ENCODE measurements at regions not wholly inside any gene's neighbourhood (a gene's known extent, or its start where the extent isn't known, plus 50 kb on each side); places are given as distances from the start of the nearest gene placed in this dataset.

GRCh38 chr12:132406493-132407450 is 77.4 kb upstream of the GALNT9 start:
- DNase-seq: no peak

DNA sequence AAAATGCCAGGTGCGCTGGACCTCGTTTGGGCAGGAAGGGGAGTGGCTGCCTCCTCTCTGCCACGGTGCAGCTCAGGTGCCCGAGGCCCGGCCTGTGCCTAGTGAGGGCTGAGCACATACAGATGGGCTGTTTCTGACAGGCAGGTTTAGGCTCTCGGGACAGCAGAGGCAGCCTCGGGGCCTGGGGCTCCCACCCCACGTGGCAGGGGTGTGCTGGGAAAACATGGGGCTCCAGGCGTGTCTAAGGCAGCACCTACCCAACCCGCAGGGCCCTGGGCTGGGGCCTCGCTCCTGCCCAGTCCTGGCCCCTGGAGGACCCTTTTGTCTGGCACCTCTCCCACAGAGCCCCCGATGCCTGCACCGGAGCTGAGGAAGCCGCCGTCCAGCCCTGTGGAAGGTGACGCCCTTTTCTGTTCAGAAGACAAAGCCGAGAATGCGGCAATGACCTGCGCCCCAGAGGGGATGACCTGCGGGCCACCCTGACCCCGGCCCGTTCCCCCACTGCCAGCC is 76.4 kb upstream of the GALNT9 start:
- no peak for DNase-seq

DNA sequence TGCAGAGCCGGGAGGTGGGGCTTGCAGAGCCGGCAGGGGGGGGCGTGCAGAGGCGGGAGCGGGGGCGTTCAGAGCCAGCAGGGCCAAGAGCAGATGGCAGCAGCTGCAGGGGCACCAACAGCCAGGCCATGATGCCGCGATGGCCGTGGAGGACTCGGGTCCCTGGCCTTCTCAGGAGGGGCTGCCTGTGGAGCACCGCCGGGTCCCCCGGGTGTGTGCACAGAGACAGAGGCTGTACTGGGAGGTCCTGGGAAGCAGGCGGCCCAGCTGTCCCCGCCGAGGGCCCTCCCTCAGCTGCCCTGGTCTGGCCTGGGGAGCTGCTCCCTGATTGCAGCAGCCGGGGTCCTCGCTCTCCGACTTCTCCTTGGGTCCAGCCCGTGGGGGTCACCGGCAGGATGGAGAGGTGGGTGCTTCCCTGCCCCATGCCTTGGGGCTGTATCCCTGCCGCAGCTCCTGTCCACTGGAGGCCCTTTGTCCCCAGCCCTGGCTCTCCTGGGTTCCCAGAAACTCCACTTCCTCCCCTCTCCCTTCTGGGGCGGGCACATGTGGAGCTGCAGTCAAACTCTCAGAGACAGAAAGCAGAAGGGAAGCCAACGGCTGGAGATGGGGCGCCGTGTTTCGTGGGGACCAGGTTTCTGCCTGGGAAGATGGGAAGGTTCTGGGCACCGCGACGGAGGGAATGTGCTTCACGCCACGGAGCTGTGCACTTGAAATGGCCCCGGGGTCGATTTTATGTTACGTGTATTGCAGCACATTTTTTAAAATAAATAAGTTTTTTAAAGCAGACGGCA is 75.8 kb upstream of the GALNT9 start:
- DNase-seq: no peak

DNA sequence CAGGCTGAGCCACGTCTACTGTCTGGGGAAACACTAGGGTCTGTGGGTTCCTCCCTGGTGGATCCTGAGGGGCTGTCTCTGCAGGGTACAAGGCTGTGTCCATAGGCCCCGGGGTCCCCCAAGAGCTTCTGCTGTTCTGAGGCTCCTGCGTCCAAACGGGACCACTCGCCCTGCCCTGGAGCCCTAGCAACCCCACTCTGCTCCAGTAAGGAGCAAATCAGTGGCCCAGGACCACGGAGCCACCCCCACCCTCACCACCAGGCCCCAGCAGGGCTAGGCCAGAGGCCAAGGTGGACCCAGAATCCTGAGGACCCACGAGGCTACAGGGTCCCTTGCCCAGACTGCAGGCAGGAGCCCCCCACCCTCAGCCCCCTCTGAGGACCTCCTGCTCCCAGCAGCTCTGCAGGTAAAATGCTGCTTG is 75.1 kb upstream of the GALNT9 start:
- no peak for DNase-seq

DNA sequence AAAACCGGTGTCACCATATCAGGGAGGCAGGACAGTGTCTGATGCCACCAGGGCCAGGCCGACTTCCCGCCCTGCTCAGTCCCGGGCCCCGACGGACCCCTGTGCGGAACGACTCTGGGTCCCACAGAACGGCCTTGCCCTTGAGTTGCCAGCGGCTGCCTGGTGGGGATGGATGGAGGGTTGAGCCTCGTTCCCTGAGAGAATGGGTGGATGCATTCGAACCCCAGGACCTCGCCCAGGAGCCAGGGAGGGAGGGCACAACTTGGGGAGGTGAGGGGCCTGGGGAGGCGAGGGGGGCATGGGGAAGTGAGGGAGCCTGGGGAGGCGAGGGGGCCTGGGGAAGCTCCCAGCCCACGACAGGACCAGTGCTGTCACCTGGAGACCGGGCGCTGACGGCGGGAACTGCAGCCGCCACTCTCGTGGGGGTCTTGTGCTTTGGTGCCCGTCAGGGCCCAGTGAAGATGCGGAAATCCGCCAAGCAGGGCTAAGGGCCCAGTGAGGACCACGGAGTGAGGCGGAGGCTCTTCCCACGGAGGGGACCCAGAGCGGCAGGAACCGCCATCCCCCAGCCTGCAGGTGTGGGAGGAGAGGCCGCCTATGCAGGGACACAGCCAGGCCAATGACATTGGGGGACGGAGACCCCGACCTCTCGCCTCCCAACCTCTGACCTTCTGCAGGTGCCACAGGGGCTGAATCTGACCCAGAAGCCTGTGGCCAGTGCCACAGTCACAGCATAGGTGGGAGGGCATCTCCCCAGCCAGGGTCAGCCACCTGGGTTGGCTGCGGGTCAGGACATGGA is 74.4 kb upstream of the GALNT9 start:
- no peak for DNase-seq

- DNase-seq: no peak
Measured at GRCh38 chr12:132402831-132403416, 73.5 kb upstream of the GALNT9 start.

DNA sequence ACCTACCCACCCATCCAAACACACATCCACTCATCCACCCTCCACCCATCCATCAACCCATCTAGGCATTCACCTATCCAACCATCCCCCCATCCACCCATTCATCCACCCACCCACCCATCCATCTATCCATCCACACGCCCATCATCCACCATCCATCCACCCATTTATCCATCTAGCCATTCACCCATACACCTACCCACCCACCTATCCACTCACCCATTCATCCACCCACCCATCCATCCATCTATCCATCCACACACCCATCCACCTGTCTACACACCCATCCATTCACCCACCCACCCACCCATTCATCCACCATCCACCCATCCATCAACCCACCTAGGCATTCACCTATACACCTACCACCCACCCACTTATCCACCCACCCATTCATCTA is 72.6 kb upstream of the GALNT9 start:
- no peak for DNase-seq

DNA sequence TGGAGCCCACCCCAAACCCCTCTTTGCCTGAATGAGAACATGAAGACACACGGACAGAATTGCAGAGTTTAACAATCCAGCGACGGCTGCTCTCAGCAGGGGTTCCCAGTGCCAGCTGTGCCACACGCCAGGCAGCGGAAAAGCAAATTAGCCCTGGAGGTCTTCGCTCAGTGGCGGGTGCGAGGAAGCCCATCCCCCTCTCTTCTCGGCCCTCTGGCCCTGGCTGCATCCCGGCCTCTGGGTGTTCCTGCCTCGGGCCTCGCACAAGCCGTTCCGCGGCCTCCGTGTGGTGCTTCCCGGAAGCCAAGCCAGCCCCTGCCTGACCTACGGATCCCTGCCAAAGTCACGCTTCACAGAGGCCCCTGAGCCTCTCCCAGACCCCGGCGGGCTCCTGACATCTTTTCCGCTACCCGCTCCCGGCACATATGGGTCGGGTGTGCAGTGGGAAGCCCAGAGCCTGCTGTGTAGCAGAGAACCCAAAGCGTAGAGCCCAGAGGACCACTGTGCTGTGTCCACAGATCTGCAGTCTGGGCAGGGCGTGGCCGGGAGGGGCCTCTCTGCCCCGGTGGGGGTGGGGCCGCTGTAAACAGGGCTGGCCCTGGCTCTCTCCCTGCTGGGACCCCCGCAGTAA is 70.7 kb upstream of the GALNT9 start:
- DNase-seq: no peak

DNA sequence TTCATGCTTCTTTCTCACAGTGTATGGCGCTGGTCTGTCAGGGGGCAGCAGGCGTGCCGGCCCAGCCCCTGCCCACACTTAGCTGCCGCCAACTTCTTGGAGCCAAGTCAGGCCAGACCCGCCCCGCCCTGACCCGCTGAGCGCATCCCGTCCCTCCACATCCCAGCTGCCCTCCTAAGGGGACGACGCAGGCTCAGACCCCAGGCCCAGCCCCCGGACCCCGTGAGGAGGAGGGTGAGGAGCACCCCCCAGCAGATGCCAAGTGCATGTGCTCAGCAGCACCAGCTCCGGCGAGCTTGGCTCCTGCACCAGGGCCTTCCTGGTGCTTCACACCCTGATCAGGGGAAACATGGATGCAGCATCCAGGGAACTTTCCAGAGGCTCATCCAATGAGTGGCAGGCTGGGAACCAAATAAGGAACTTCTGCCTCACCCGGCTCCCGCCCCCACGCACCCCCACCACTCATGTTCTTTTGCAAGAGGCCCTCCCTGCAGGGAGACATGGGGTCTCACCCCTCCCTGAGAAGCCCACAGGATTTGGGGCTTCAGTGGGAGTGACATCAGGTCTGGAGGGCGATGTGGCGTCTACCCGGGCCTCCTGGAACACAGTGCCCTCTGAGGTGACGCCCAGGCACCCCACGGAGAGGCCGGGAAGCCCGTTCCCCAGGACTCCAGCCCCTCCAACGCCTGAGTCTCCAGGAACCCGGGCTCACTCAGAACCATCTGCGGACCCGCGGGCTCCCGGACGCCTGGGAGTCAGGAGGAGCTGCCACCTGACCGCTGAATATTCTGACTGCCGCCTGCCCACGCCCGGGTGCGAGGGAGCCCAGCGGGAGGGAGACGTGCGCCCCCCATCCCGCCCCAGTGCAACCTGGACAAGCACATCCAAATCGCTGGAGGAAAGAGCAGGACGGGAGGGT is 70.0 kb upstream of the GALNT9 start:
- DNase-seq: no peak

- DNase-seq: no peak
Measured at GRCh38 chr12:132398386-132398991, 69.1 kb upstream of the GALNT9 start.

DNA sequence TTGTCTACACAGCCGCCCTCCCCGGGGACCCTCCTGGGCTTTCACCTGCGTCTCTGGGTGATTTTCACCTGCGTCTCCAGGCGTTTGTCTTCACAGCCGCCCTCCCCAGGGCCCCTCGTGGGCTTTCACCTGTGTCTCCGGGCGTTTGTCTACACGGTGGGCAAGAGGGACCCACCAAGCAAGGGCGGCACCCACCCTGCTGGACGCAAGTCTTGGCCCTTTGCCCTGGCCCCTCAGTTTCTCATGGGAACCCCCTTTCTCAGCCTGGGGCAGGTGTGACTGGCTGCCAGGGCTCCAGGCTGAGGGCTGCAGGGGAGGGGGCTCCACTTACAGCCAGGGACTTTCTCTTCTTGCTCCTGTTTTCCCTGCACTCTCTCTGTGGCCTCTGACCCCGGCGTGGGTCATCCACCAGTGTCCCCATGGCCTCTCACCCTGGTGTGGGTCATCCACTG is 68.6 kb upstream of the GALNT9 start:
- DNase-seq: no peak

DNA sequence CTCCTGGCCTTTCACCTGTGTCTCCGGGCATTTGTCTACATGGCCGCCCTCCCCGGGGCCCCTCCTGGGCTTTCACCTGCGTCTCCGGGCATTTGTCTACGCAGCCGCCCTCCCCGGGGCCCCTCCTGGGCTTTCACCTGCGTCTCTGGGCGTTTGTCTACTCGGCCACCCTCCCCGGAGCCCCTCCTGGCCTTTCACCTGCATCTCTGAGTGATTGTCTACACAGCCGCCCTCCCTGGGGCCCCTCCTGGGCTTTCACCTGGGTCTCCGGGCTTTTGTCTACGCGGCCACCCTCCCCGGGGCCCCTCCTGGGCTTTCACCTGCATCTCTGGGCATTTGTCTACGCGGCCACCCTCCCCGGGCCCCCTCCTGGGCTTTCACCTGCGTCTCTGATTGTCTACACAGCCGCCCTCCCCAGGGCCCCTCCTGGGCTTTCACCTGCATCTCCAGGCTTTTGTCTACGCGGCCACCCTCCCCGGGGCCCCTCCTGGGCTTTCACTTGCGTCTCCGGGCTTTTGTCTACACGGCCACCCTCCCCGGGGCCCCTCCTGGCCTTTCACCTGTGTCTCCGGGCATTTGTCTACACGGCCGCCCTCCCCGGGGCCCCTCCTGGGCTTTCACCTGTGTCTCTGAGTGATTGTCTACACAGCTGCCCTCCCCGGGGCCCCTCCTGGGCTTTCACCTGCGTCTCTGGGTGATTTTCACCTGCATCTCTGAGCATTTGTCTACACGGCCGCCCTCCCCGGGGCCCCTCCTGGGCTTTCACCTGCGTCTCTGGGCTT is 68.0 kb upstream of the GALNT9 start:
- no peak for DNase-seq

GRCh38 chr12:132396657-132397056 is 67.3 kb upstream of the GALNT9 start:
- DNase-seq: no peak

DNA sequence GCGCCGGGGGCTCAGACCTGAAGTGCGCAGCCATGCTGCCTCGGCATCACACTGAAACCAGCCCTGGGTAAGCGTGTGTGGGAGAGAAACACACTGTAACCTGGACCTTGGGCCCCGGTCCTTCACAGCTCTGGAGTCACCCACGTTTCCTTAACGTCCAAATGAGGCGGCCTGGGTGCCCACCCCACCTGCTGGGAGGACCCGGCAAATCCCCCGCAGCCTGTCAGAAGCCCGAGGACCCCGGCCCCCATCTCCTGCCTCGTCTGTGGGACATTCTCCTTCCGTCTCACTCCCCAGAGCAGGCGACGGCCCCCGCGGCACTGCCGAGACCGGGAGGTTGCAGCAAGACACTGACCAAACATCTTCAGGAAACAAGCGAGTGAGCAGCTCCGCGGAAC is 66.5 kb upstream of the GALNT9 start:
- DNase-seq: no peak

GRCh38 chr12:132395192-132395907 is 66.0 kb upstream of the GALNT9 start:
- DNase-seq: no peak

DNA sequence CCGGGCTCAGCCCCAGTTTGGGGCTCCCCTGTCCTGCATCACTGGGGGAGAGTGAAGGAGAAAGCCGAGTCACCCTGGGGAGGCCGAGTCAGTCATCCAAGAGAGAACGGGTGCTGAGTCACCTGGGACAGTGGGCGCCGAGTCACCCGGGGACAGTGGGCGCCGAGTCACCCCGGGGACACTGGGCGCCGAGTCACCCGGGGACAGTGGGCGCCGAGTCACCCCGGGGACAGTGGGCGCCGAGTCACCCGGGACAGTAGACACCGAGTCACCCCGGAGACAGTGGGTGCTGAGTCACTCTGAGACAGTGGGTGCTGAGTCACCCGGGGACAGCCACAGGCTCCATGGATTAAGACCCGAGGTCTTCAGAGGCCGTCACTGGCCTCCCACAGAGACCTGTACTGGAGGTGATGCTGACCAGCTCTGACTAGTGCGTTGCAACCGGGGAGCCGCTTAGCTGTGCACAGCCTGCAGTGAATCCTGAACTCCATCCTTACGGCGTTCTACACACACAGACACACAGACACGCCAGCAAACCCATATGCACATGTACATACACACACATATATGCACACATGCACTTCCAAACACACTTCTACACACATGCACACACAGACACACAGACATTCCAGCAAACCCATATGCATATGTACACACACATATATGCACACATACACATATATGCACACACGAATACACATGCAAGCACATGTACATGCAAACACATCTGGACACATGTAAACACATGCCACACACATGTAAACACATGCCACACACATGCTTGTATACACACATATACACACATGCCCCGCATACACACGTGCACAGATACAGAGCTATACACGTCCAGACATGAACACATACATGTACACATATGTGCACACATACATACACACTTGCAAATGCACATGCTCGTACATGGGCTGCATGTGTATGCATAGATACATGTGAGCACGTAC is 64.9 kb upstream of the GALNT9 start:
- peak; percentile 83 for DNase-seq

DNA sequence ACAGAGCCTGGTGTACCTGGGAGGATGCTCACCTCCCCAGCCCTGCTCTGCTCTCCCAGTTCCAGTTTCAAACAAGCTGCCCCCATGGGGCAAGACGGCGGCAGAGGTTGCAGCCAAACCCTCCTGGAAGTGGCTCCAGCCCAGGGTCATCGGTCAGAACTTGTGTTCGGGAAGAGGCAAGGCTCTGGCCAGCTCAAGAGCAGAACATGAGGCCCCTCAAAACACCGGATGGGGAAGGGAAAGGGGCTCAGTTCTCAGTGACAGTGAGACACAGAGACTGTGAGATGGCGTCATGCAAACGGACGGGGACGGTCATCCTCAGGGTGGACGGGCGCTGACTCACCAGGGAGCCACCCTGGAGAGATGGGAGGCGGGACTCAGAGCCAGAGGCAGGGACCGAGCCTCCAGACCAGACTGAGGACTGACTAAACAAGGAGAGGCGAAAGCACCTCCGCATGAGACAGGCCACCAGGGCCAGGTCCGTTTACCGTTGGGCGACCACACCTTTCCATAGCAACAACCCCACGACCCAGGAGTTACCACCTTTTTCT is 63.9 kb upstream of the GALNT9 start:
- DNase-seq: peak; percentile 84
